ENCODE measurements at regions not wholly inside any gene's neighbourhood (a gene's known extent, or its start where the extent isn't known, plus 50 kb on each side); places are given as distances from the start of the nearest gene placed in this dataset.
"Not testable (repeated sequence)": the region's sequence is repeated elsewhere in the genome, so short reads cannot be mapped to it uniquely, and the experiment has no call there.

GRCh38 chr2:4908461-4908860 is 783.7 kb upstream of the SOX11 start:
- DNase-seq (ENCODE audit: low read depth in 2 of 2): no peak

DNA sequence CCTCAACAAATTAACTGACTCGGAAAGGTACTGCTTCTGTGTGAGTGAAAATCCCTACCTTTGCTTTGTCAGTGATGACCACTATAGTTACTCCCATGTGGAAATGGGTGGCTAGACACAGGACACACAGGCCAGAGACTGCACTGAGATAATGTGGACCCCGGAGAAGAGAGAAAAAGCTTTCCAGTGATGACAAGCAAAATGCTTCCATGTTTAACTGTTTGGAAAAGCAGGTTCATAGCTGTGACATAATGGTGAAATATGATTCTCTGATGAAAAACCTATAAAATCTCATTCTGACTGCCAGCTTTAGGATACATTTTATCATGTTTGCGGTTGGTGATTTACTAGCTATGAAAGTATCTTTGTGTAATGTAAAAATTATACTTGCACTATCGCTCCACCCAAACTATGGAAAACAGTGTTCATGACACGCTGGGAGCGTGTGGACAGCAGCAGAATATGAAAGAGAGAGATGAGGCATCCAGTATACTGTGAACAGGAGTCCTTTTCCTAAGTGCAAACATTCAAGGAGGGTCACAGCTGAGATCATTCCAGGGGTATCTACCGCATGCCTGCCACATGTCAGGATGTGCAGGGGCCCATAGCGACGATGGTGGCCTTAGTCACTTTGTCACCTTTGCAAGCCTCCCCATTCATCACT is 782.7 kb upstream of the SOX11 start:
- no peak for DNase-seq (ENCODE audit: low read depth in 2 of 2)

DNA sequence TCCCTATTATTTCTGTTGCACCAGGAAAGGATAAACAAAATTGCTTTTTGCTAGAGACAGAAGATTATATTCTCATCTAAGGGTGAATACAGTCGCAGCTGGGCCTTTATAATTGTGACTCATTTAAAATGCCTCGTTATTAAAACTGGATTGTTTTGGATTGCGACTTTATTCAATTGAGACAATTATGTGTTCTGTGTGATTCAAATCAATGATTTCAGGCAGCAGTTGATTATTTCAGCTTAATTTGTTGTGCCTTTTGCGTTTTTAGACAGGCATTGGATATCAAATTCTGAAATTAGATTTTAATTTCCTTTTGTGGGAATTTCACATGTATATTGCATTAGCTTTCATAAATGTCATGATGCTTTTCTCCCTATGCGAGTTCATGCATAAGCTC is 778.1 kb upstream of the SOX11 start:
- DNase-seq (ENCODE audit: low read depth in 2 of 2): no peak

GRCh38 chr2:4914551-4914950 is 777.6 kb upstream of the SOX11 start:
- DNase-seq (ENCODE audit: low read depth in 2 of 2): no peak

GRCh38 chr2:4915357-4915756 is 776.8 kb upstream of the SOX11 start:
- no peak for DNase-seq (ENCODE audit: low read depth in 2 of 2)

DNA sequence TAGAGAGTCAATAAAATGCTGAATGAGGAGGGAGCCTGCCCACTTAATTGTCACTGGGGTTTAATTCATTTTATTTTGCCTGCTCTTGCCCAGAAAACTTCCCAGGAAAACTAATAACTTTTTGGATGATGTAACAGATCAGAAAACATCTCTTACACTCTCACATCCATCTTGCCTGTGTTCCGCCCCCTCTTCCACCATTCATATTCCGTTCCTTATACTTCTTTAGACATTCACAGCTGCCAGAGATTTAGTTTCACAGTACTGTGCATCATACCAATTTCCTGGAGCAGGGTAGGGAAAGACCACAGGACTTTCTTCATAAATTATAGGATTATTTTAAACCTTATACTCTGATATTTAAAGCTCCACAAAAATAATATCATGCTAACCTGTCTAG is 776.1 kb upstream of the SOX11 start:
- DNase-seq (ENCODE audit: low read depth in 2 of 2): no peak

- no peak for DNase-seq (ENCODE audit: low read depth in 2 of 2)
Measured at GRCh38 chr2:4930704-4931103, 761.5 kb upstream of the SOX11 start.

- DNase-seq (ENCODE audit: low read depth in 2 of 2): no peak
Measured at GRCh38 chr2:4931721-4932365, 760.3 kb upstream of the SOX11 start.

DNA sequence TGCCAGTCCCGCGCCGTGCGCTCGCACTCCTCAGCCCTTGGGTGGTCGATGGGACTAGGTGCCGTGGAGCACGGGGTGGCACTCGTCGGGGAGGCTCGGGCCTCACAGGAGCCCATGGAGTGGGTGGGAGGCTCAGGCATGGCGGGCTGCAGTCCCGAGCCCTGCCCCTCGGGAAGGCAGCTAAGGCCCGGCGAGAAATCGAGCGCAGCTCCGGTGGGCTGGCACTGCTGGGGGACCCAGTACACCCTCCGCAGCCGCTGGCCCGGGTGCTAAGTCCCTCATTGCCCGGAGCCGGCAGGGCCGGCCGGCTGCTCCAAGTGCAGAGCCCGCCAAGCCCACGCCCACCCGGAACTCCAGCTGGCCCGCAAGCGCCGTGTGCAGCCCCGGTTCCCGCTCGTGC is 756.9 kb upstream of the SOX11 start:
- DNase-seq (ENCODE audit: low read depth in 2 of 2): not testable (repeated sequence)

GRCh38 chr2:4937550-4937949 is 754.6 kb upstream of the SOX11 start:
- no peak for DNase-seq (ENCODE audit: low read depth in 2 of 2)

GRCh38 chr2:4938206-4938605 is 754.0 kb upstream of the SOX11 start:
- DNase-seq (ENCODE audit: low read depth in 2 of 2): no peak

GRCh38 chr2:4942441-4942840 is 749.7 kb upstream of the SOX11 start:
- DNase-seq (ENCODE audit: low read depth in 2 of 2): no peak

GRCh38 chr2:4947911-4948310 is 744.3 kb upstream of the SOX11 start:
- no peak for DNase-seq (ENCODE audit: low read depth in 2 of 2)

GRCh38 chr2:4951368-4951767 is 740.8 kb upstream of the SOX11 start:
- DNase-seq (ENCODE audit: low read depth in 2 of 2): no peak

GRCh38 chr2:4959219-4959618 is 733.0 kb upstream of the SOX11 start:
- no peak for DNase-seq (ENCODE audit: low read depth in 2 of 2)

GRCh38 chr2:4962419-4962818 is 729.8 kb upstream of the SOX11 start:
- no peak for DNase-seq (ENCODE audit: low read depth in 2 of 2)

DNA sequence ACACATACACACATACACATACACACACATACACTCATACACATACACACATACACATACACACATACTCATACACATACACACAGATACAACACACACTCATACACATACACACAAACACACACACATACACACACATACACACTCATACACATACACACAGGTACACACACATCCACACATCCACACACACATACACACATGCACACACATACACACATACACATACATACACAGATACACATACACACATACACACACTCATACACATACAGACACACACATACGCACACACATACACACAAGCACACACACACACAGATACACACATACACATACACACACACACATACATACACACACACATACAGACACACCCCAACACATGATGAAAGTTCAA is 729.1 kb upstream of the SOX11 start:
- DNase-seq (ENCODE audit: low read depth in 2 of 2): no peak

DNA sequence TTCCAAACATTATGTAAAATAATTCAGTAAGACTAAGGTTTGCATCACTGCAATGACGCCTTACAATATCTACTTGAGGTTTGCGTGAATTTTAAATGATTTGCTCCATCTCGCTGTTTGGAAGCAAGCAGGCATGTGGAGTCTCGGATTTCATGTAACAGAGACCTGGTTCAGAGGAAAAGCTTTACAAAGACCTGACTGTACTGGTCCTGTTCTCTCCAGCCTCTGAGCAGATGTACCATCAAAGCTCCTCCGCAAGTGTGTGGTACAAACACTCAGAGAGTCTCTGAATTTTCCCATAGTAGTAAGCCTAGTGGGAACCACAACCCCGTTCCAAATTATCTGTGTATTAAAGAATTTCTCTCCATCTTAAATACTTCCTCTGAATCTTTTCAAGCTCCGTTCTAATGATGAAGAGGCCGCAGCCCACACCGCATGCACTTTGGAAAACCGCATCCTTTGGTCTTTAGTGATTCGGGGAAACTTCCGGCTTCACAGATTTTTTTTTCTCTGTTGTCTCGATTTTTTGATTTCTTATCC is 728.1 kb upstream of the SOX11 start:
- DNase-seq (ENCODE audit: low read depth in 2 of 2): no peak

GRCh38 chr2:4964579-4964978 is 727.6 kb upstream of the SOX11 start:
- DNase-seq (ENCODE audit: low read depth in 2 of 2): no peak

- no peak for DNase-seq (ENCODE audit: low read depth in 2 of 2)
Measured at GRCh38 chr2:4965556-4966320, 726.4 kb upstream of the SOX11 start.

DNA sequence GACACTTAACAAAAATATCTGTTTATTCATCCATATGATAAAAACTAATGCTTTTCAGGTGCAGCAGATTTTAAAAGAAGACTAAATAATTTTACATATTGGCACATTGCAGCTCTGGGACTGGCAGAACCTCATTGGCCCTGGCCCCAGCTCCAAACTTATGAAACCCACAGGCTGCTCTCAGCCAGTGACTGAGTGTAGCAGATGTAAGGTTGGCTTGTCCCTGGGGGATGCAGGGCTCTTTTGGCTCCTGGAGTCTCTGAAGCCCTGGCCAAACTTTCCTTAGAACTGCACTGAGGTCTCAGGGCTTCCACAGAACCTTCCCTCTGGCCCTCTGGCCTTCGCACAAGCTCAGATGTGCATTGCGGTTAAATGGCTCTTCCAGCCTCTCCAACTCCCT is 725.0 kb upstream of the SOX11 start:
- no peak for DNase-seq (ENCODE audit: low read depth in 2 of 2)

DNA sequence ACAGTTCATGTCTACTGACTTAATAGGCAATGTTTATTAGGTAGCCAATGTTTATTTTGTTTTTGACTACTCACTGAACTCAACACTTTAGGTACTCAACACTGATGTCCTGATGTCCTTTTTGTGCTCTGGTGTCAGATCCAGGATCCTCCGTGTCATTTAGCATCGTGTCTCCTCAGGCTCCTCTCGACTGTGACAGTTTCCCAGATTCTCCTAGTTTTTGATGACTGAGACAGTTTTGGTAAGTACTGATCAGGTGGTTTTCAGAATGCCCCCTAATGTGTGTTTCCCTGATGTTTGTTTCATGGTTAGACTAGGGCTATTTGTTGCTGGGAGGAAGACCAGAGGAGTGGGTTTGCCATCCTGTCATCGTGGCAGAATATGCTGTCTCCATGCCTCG is 719.7 kb upstream of the SOX11 start:
- DNase-seq (ENCODE audit: low read depth in 2 of 2): no peak

DNA sequence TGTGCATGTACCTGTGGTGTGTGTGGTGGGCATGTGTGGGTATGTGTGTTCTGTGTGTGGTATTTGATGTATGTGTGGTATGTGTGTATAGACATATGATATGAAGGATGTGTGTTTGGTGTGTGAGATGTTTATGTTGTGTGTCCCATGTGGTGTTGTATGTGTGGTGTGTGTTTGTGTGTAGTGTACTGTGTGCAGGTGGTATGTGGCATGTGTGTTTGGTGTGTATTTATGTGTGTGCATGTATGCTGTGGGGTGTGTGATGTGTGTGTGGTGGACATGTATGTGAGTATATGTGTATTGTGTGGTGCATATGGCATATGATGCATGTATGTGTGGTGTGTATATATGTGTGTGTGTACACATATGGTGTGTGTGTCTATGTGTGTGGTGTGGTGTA is 718.8 kb upstream of the SOX11 start:
- no peak for DNase-seq (ENCODE audit: low read depth in 2 of 2)

Data from lung microvascular endothelial cell (primary cell).